ENCODE measurements at regions not wholly inside any gene's neighbourhood (a gene's known extent, or its start where the extent isn't known, plus 50 kb on each side); places are given as distances from the start of the nearest gene placed in this dataset.

DNA sequence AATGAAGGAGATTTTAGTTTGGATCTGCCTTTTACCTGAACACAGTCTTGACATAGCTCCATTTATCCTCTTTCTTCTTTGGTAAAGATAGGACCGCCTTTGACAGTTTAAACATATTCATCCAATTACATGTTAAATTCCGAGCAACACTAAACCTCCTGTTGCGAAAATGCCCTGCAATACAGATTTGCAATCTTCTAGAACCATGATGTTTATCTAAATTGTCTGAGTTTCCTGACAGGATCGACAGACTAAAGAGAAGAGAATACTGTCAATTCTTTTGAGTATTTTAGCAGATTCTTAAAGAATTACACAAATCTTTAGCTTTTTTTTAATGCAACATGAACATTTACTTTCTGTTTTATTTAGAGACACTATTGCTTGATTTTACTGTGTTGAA, 1145.5 kb downstream of the CDH11 start:
- no peak for TF ChIP-seq POLR2AphosphoS5 (IDR thresholded peaks at IDR 0.05; ENCODE audit: borderline replicate concordance, low read depth, low read length)
- no peak for TF ChIP-seq FOXP2 (optimal IDR thresholded peaks at IDR 0.05; ENCODE audit: control extremely low read depth, extremely low read length, insufficient read depth)
- TF ChIP-seq EZH2 (IDR thresholded peaks at IDR 0.05): no peak

Data from SK-N-MC (cell line).